ENCODE measurements at regions not wholly inside any gene's neighbourhood (a gene's known extent, or its start where the extent isn't known, plus 50 kb on each side); places are given as distances from the start of the nearest gene placed in this dataset.

GRCh38 chr10:43904844-43905243 is 256.2 kb upstream of the ZNF32 start:
- no peak for ATAC-seq
- TF ChIP-seq ARNTL (CRISPR knock-in tag; IDR thresholded peaks at IDR 0.05; ENCODE audit: borderline replicate concordance, low read depth) (no peak), ISL1 (CRISPR knock-in tag; IDR thresholded peaks at IDR 0.05) (no peak), ZNF8 (CRISPR knock-in tag; IDR thresholded peaks at IDR 0.05) (no peak), GLIS3 (CRISPR knock-in tag; IDR thresholded peaks at IDR 0.05) (no peak), BACH2 (CRISPR knock-in tag; IDR thresholded peaks at IDR 0.05; ENCODE audit: borderline replicate concordance) (no peak), CREB5 (CRISPR knock-in tag; IDR thresholded peaks at IDR 0.05; ENCODE audit: low read depth) (no peak), OSR1 (CRISPR knock-in tag; IDR thresholded peaks at IDR 0.05) (no peak), POU6F1 (CRISPR knock-in tag; IDR thresholded peaks at IDR 0.05; ENCODE audit: borderline replicate concordance, low read depth) (no peak), ZC3H10 (CRISPR knock-in tag; IDR thresholded peaks at IDR 0.05) (no peak), CSRNP3 (CRISPR knock-in tag; IDR thresholded peaks at IDR 0.05) (no peak), CSDC2 (CRISPR knock-in tag; IDR thresholded peaks at IDR 0.05) (no peak), ZFP3 (CRISPR knock-in tag; IDR thresholded peaks at IDR 0.05) (no peak), ZNF565 (CRISPR knock-in tag; conservative IDR thresholded peaks at IDR 0.05; ENCODE audit: low read depth) (no peak), RARB (CRISPR knock-in tag; IDR thresholded peaks at IDR 0.05) (no peak), ZNF70 (CRISPR knock-in tag; IDR thresholded peaks at IDR 0.05) (no peak), ZFP30 (CRISPR knock-in tag; IDR thresholded peaks at IDR 0.05) (no peak), TOX (CRISPR knock-in tag; IDR thresholded peaks at IDR 0.05; ENCODE audit: borderline replicate concordance) (no peak), TCF4 (CRISPR knock-in tag; IDR thresholded peaks at IDR 0.05; ENCODE audit: borderline replicate concordance) (no peak)

- ATAC-seq, result no peak
- TF ChIP-seq RARB (CRISPR knock-in tag; IDR thresholded peaks at IDR 0.05) (no peak), TCF4 (CRISPR knock-in tag; IDR thresholded peaks at IDR 0.05; ENCODE audit: borderline replicate concordance) (no peak), ZNF565 (CRISPR knock-in tag; conservative IDR thresholded peaks at IDR 0.05; ENCODE audit: low read depth) (no peak), BACH2 (CRISPR knock-in tag; IDR thresholded peaks at IDR 0.05; ENCODE audit: borderline replicate concordance) (no peak), GLIS3 (CRISPR knock-in tag; IDR thresholded peaks at IDR 0.05) (no peak), POU6F1 (CRISPR knock-in tag; IDR thresholded peaks at IDR 0.05; ENCODE audit: borderline replicate concordance, low read depth) (no peak), CREB5 (CRISPR knock-in tag; IDR thresholded peaks at IDR 0.05; ENCODE audit: low read depth) (no peak), ZNF8 (CRISPR knock-in tag; IDR thresholded peaks at IDR 0.05) (no peak), ZFP30 (CRISPR knock-in tag; IDR thresholded peaks at IDR 0.05) (no peak), PATZ1 (CRISPR knock-in tag; IDR thresholded peaks at IDR 0.05; ENCODE audit: borderline replicate concordance) (no peak), ARNTL (CRISPR knock-in tag; IDR thresholded peaks at IDR 0.05; ENCODE audit: borderline replicate concordance, low read depth) (no peak), TSHZ2 (CRISPR knock-in tag; IDR thresholded peaks at IDR 0.05) (no peak), CSDC2 (CRISPR knock-in tag; IDR thresholded peaks at IDR 0.05) (no peak), ZFP3 (CRISPR knock-in tag; IDR thresholded peaks at IDR 0.05) (no peak), ZC3H10 (CRISPR knock-in tag; IDR thresholded peaks at IDR 0.05) (no peak), PPARA (CRISPR knock-in tag; IDR thresholded peaks at IDR 0.05; ENCODE audit: borderline replicate concordance) (no peak), CSRNP3 (CRISPR knock-in tag; IDR thresholded peaks at IDR 0.05) (no peak)
Measured at GRCh38 chr10:43904301-43904700, 255.6 kb upstream of the ZNF32 start.

Data from SK-N-SH treated with all-trans-retinoic acid at 6 μM for 48 hours (cell line).